Parathyroid adenoma (tissue), 2 donors: ENCODE measurements at regions not wholly inside any gene's neighbourhood (a gene's known extent, or its start where the extent isn't known, plus 50 kb on each side); places are given as distances from the start of the nearest gene placed in this dataset.

ENCODE experiments used
- H2AFZ ChIP-seq: fragments of 300-600 bp; sonication (generic); one replicate; pipeline ENCODE4 v1.7.0; 2017; ENCODE audit warnings: antibody characterized with exemption, mild to moderate bottlenecking
- H3K27ac ChIP-seq: fragments of 300-600 bp; sonication (generic); one replicate; pipeline ENCODE4 v1.7.0; 2017
- H3K27me3 ChIP-seq: fragments of 300-600 bp; sonication (generic); one replicate; pipeline ENCODE4 v1.7.0; 2017; ENCODE audit warnings: low read length; ENCODE audit not compliant: control insufficient read depth, insufficient read depth
- H3K36me3 ChIP-seq: fragments of 300-600 bp; sonication (generic); one replicate; pipeline ENCODE4 v1.7.0; 2017; ENCODE audit warnings: low read length; ENCODE audit not compliant: control insufficient read depth, insufficient read depth
- H3K4me1 ChIP-seq: fragments of 300-600 bp; sonication (generic); one replicate; pipeline ENCODE4 v1.7.0; 2017; ENCODE audit warnings: control low read depth
- H3K4me2 ChIP-seq: fragments of 300-600 bp; sonication (generic); one replicate; pipeline ENCODE4 v1.7.0; 2017; ENCODE audit warnings: low read length
- H3K4me3 ChIP-seq: fragments of 300-600 bp; sonication (generic); one replicate; pipeline ENCODE4 v1.7.0; 2017; ENCODE audit warnings: low read depth, low read length
- H3K79me2 ChIP-seq: fragments of 300-600 bp; sonication (generic); one replicate; pipeline ENCODE4 v1.7.0; 2017; ENCODE audit warnings: control low read depth
- H3K9ac ChIP-seq: fragments of 300-600 bp; sonication (generic); one replicate; pipeline ENCODE4 v1.7.0; 2017; ENCODE audit warnings: mild to moderate bottlenecking
- H3K9me3 ChIP-seq: fragments of 300-600 bp; sonication (generic); one replicate; pipeline ENCODE4 v1.7.0; 2017; ENCODE audit warnings: low read length; ENCODE audit not compliant: control insufficient read depth
- CTCF ChIP-seq: fragments of 300-600 bp; sonication (generic); IDR thresholded peaks from one replicate; pipeline ENCODE4 v1.7.0; 2017; ENCODE audit warnings: antibody characterized with exemption, mild to moderate bottlenecking
- donor health status: primary hyperparathyroidism.

GRCh38 chr16:26787924-26788323 lies 278.8 kb upstream of the C16orf82 start:
- Histone ChIP-seq H3K9ac (no peak overlapping the region), H3K79me2 (no peaks in the 10 kb centered on the region), H2AFZ (no peak overlapping the region), H3K4me1 (no peaks in the 10 kb centered on the region), H3K27me3 (no peaks in the 10 kb centered on the region), H3K4me3 (no peak overlapping the region), H3K9me3 (no peaks in the 10 kb centered on the region), H3K36me3 (no peaks in the 10 kb centered on the region), H3K27ac (no peak overlapping the region), H3K4me2 (no peak overlapping the region)
- no peak for TF ChIP-seq CTCF

- TF ChIP-seq CTCF, result no peak
- Histone ChIP-seq H3K36me3 (no peaks in the 10 kb centered on the region), H3K79me2 (no peaks in the 10 kb centered on the region), H3K4me3 (no peak overlapping the region), H3K27me3 (no peaks in the 10 kb centered on the region), H3K4me2 (no peak overlapping the region), H2AFZ (no peak overlapping the region), H3K9me3 (no peaks in the 10 kb centered on the region), H3K9ac (no peak overlapping the region), H3K27ac (no peak overlapping the region), H3K4me1 (no peaks in the 10 kb centered on the region)
Measured at GRCh38 chr16:26791169-26791568, 275.6 kb upstream of the C16orf82 start.

GRCh38 chr16:26795184-26795583 lies 271.5 kb upstream of the C16orf82 start:
- H2AFZ ChIP-seq, result no peak overlapping the region
- no peak overlapping the region for H3K4me2 ChIP-seq
- no peak overlapping the region for H3K9ac ChIP-seq
- TF ChIP-seq CTCF, result no peak
- no peaks in the 10 kb centered on the region for H3K4me1 ChIP-seq
- no peaks in the 10 kb centered on the region for H3K36me3 ChIP-seq
- H3K9me3 ChIP-seq, result no peaks in the 10 kb centered on the region
- no peak overlapping the region for H3K4me3 ChIP-seq
- H3K27me3 ChIP-seq, result no peaks in the 10 kb centered on the region
- H3K27ac ChIP-seq, result no peak overlapping the region
- no peaks in the 10 kb centered on the region for H3K79me2 ChIP-seq

- Histone ChIP-seq H3K9me3 (no peaks in the 10 kb centered on the region), H3K4me3 (no peak overlapping the region), H3K36me3 (no peaks in the 10 kb centered on the region), H3K27ac (no peak overlapping the region), H3K4me2 (no peak overlapping the region), H3K79me2 (no peaks in the 10 kb centered on the region), H3K9ac (no peak overlapping the region), H3K27me3 (no peaks in the 10 kb centered on the region), H3K4me1 (no peaks in the 10 kb centered on the region), H2AFZ (no peak overlapping the region)
- TF ChIP-seq CTCF, result no peak
Measured at GRCh38 chr16:26801628-26802027, 265.1 kb upstream of the C16orf82 start.

GRCh38 chr16:26802440-26802839 lies 264.3 kb upstream of the C16orf82 start:
- no peak overlapping the region for H3K4me2 ChIP-seq
- H3K4me1 ChIP-seq, result no peaks in the 10 kb centered on the region
- H3K79me2 ChIP-seq, result no peaks in the 10 kb centered on the region
- no peaks in the 10 kb centered on the region for H3K27me3 ChIP-seq
- no peaks in the 10 kb centered on the region for H3K9me3 ChIP-seq
- H3K9ac ChIP-seq, result no peak overlapping the region
- no peak for TF ChIP-seq CTCF
- H3K4me3 ChIP-seq, result no peak overlapping the region
- H2AFZ ChIP-seq, result no peak overlapping the region
- no peaks in the 10 kb centered on the region for H3K36me3 ChIP-seq
- no peak overlapping the region for H3K27ac ChIP-seq
